Activated CD4-positive, alpha-beta T cell treated with anti-CD3 and anti-CD28 coated beads, Interleukin-2, amount 50 U/mL, for 48 hours (primary cell): ENCODE measurements at regions not wholly inside any gene's neighbourhood (a gene's known extent, or its start where the extent isn't known, plus 50 kb on each side); places are given as distances from the start of the nearest gene placed in this dataset.
"Not testable (repeated sequence)": the region's sequence is repeated elsewhere in the genome, so short reads cannot be mapped to it uniquely, and the experiment has no call there.

Source experiments
- DNase-seq, 2 experiments: peaks; one replicate each; pipeline ENCODE4 v3.0.0-alpha.2; 2020

GRCh38 chr5:66234241-66234640 lies 90.1 kb downstream of the SREK1 start:
- DNase-seq, result no peak

- DNase-seq, result no peak
Measured at GRCh38 chr5:66238435-66238834, 94.3 kb downstream of the SREK1 start.

GRCh38 chr5:66239034-66239433 lies 94.9 kb downstream of the SREK1 start:
- no peak for DNase-seq

DNA sequence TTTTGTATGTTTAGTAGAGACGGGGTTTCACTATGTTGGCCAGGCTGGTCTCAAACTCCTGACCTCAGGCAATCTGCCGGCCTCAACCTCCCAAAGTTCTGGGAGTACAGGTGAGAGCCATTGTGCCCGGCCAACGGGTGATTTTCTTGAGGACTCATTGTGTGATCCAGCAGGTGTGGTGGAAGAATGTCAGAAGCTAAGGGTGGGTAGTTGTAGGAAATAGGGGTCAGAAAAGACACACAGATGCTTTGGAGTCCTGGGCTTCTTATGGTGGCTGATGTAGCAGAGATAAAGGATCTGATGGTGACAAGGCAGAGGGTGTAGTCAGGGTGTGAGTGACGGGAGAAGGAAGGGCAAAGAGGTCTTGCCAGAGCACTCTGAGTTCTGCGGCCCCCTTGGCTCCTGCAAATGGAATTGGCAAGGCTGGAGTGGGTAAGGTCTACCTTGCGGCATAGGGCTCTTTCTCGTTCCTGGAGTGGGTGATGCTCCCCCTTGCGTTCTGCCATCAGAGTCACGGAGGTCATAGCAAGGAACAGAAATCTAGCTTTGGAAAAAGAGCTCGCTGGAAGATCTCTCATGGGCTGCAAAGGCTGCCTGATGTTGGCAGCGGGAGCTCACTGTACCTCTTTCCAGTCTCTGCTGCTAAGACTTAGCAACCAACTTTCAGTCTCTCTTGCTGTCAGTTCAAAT lies 97.2 kb downstream of the SREK1 start:
- DNase-seq, result no peak

- DNase-seq, result no peak
Measured at GRCh38 chr5:66242050-66242715, 98.1 kb downstream of the SREK1 start.

- no peak for DNase-seq
Measured at GRCh38 chr5:66246608-66247007, 102.5 kb downstream of the SREK1 start.

DNA sequence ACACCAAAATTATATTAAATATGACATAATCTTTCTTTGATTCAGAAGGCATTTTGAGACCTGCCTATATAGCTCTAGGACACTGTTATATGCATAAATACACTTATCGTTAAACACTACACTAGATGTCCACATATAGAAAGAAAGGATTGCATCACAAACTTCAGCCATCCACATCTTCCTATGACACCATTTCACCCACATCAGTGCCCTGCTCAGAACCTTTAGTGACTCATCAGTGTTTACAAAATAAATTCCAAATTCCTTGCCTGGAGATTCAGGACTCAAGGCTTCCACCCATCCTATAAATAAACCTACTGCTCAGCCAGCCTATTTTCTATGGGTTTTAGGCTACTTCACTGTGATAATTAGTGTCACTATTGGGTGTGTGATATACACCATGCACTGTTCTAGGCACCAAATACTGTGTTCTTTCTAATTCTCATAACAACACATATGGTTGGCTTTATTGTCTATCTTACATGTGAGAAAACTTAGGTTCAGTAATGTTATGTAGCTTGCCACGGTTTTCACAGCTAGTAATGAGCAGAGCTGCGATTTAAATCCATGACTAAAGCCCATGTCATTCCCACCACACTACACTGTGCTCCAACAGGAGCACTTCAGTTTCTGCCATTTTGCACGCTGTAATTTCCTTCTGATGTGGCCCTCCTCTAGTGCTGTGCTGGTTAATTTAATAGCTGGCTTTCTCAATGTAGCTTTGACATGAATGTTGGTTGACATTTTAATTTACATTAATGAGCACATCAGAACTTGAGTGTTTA lies 103.3 kb downstream of the SREK1 start:
- DNase-seq, result no peak

DNA sequence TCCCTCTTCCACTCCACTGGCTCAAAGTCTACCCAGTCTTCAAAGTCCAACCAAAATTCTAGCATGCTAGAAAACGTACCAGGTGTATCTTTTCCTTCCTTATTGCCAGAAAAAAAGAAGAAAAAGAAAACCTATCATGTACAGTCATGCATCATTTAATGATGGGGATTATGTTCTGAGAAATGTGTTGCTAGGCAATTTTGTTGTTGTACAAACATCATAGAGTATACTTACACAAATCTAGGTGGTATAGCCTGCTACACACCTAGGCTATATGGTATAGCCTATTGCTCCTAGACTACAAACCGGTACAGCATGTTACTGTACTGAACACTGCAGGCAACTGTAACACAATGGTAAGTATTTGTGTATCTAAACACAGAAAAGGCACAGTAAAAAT lies 104.8 kb downstream of the SREK1 start:
- no peak for DNase-seq

DNA sequence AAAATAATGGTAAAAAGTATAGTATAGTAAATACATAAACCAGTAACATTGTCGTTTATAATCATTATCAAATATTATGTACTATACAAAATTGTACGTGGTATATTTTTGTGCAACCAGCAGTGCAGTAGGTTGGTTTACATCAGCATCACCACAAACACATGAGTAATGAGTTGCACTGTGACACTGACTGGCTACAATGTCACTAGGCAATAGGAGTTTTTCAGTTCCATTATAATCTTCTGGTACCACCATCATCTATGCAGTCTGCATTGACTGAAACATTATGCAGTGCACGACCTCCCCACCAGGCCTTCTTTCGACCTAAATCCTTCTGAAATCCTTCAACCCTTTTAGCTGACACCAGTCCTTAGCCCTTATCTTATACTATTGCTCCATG lies 105.8 kb downstream of the SREK1 start:
- no peak for DNase-seq

- no peak for DNase-seq
Measured at GRCh38 chr5:66252849-66253248, 108.7 kb downstream of the SREK1 start.

GRCh38 chr5:66255714-66256113 lies 111.6 kb downstream of the SREK1 start:
- DNase-seq, result no peak

GRCh38 chr5:66273121-66273520 lies 129.0 kb downstream of the SREK1 start:
- DNase-seq, result no peak

GRCh38 chr5:66276986-66277385 lies 132.9 kb downstream of the SREK1 start:
- no peak for DNase-seq

GRCh38 chr5:66277981-66278380 lies 133.9 kb downstream of the SREK1 start:
- DNase-seq, result no peak

- no peak for DNase-seq
Measured at GRCh38 chr5:66281294-66281693, 137.2 kb downstream of the SREK1 start.

GRCh38 chr5:66284588-66285342 lies 140.7 kb downstream of the SREK1 start:
- no peak for DNase-seq

DNA sequence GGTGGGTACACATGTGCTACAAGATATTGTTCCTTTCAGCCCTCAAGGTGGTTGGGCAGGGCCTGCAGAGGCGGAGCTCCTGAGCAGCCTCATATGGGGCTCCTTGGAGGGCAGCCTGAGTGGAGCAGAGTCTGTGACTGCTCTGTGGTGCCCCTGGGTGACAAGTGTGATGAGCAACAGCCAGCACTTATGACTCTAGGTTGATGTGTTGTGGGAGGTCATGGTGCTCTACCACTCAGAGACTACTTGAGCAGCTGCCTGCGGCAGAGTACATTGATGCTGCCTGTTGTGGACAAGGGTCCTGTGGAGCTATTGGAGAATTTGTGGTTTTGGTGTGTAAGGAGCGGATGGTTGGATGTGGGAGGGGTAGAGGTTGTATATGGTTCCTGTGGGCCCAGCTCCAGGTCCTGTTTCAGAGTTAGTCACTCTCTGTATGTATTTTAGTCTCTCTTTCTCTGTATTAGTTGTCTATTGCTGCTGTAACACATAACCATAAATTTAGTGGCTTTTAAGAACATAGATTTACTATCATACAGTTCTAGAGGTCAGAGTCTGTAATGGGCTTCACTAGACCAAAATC lies 141.3 kb downstream of the SREK1 start:
- DNase-seq, result peak in 1 of 2 experiments; percentile 12

DNA sequence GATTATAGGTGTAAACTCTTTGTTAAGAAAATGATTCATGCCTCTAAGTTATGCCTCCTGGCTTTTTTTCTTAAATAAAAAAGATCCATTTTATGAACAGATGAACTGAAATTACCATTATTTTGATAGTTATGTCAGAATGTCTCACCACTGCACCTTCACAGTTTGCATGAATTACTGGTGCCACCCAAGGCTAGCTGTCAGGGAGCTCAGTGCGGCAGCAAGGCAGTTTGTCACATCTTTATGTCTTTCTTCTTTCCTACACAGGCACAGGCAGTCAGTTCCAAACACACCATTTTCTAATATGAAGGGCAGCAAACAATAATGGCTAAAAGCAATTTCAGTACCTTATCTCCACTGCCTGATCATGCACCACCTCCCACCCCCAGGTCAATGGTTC lies 147.7 kb downstream of the SREK1 start:
- DNase-seq, result no peak

GRCh38 chr5:66293851-66294250 lies 149.8 kb downstream of the SREK1 start:
- not testable (repeated sequence) for DNase-seq

GRCh38 chr5:66299463-66299862 lies 155.4 kb downstream of the SREK1 start:
- DNase-seq, result no peak

DNA sequence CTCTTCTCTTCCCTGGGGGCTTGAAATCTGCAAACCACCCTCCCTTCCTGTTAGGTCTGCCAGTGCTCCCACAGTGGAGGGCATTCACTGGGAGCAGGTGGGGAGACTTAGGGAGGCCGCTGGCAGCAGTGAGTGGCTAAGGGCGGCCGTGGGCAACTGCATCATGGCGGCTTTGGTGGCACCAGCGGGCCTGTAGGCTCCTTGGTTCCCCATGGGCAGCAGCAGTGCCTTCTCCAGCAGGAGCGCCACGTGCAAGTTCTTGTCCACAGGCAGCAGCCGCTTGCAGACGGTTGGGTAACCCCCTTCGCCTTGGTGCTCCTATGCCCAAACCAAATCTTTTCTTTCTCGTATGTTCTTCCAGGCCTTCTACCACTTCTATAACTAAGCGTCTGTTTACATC lies 158.2 kb downstream of the SREK1 start:
- no peak for DNase-seq

GRCh38 chr5:66306105-66306843 lies 162.2 kb downstream of the SREK1 start:
- peak; percentile 19 to 47 for DNase-seq
